Muscle of leg (tissue), 3 donors: ENCODE measurements at regions not wholly inside any gene's neighbourhood (a gene's known extent, or its start where the extent isn't known, plus 50 kb on each side); places are given as distances from the start of the nearest gene placed in this dataset.

Source experiments
- DNase-seq: peaks from one replicate; pipeline ENCODE4 v3.0.0; 2013
- H3K27ac ChIP-seq: one replicate; pipeline ENCODE4 v1.5.1; 2013; ENCODE audit warnings: mild to moderate bottlenecking, low read length, control low read depth
- H3K27me3 ChIP-seq: one replicate; pipeline ENCODE4 v1.6.1; 2013; ENCODE audit warnings: low read length; ENCODE audit not compliant: control insufficient read depth, insufficient read depth
- H3K36me3 ChIP-seq: one replicate; pipeline ENCODE4 v1.6.1; 2013; ENCODE audit warnings: low read length; ENCODE audit not compliant: control insufficient read depth, insufficient read depth
- H3K4me1 ChIP-seq: one replicate; pipeline ENCODE4 v1.6.1; 2013; ENCODE audit warnings: low read length; ENCODE audit not compliant: control insufficient read depth, insufficient read depth
- H3K4me3 ChIP-seq: one replicate; pipeline ENCODE4 v1.5.1; 2013; ENCODE audit warnings: low read length, control low read depth
- H3K9me3 ChIP-seq: replicated peaks from 2 replicates; pipeline ENCODE4 v1.6.1; 2013; ENCODE audit warnings: low read depth, low read length; ENCODE audit not compliant: control insufficient read depth
- WGBS: methylation state at CpG from one replicate; pipeline ENCODE4 v1.1.5; 2013; ENCODE audit warnings: missing lambda C conversion rate; ENCODE audit not compliant: insufficient coverage; 5-methylcytosine and 5-hydroxymethylcytosine counted together

- WGBS = no CpG with 5 or more reads among the region's 5 CpGs
- Histone ChIP-seq H3K4me3 (no peak overlapping the region), H3K27ac (no peak overlapping the region), H3K4me1 (no peaks in the 10 kb centered on the region), H3K27me3 (no peaks in the 10 kb centered on the region), H3K9me3 (no peaks in the 10 kb centered on the region), H3K36me3 (no peaks in the 10 kb centered on the region)
- DNase-seq = no peak
Observed at GRCh38 chr3:131151-131888, 65.2 kb upstream of the CHL1 start.

- H3K27me3 ChIP-seq = no peaks in the 10 kb centered on the region
- H3K9me3 ChIP-seq = no peaks in the 10 kb centered on the region
- no peaks in the 10 kb centered on the region for H3K4me1 ChIP-seq
- peak; percentile 1 for DNase-seq
- no peak overlapping the region for H3K27ac ChIP-seq
- no peaks in the 10 kb centered on the region for H3K36me3 ChIP-seq
- no peak overlapping the region for H3K4me3 ChIP-seq
Observed at GRCh38 chr3:132378-132777, 64.2 kb upstream of the CHL1 start.

GRCh38 chr3:132904-133303, 63.7 kb upstream of the CHL1 start:
- H3K4me1 ChIP-seq = no peaks in the 10 kb centered on the region
- no peaks in the 10 kb centered on the region for H3K27me3 ChIP-seq
- H3K27ac ChIP-seq = no peak overlapping the region
- no CpG with 5 or more reads among the region's 2 CpGs for WGBS
- no peaks in the 10 kb centered on the region for H3K9me3 ChIP-seq
- no peak for DNase-seq
- H3K36me3 ChIP-seq = no peaks in the 10 kb centered on the region
- no peak overlapping the region for H3K4me3 ChIP-seq

- peak; percentile 3 for DNase-seq
- H3K36me3 ChIP-seq = no peaks in the 10 kb centered on the region
- WGBS = 5% methylated on average over 1 of the region's 5 CpGs
- H3K27me3 ChIP-seq = no peaks in the 10 kb centered on the region
- no peak overlapping the region for H3K4me3 ChIP-seq
- no peaks in the 10 kb centered on the region for H3K4me1 ChIP-seq
- no peaks in the 10 kb centered on the region for H3K9me3 ChIP-seq
- no peak overlapping the region for H3K27ac ChIP-seq
Observed at GRCh38 chr3:140748-141330, 55.7 kb upstream of the CHL1 start.
